ENCODE measurements at regions not wholly inside any gene's neighbourhood (a gene's known extent, or its start where the extent isn't known, plus 50 kb on each side); places are given as distances from the start of the nearest gene placed in this dataset.
"Not testable (repeated sequence)": the region's sequence is repeated elsewhere in the genome, so short reads cannot be mapped to it uniquely, and the experiment has no call there.

DNA sequence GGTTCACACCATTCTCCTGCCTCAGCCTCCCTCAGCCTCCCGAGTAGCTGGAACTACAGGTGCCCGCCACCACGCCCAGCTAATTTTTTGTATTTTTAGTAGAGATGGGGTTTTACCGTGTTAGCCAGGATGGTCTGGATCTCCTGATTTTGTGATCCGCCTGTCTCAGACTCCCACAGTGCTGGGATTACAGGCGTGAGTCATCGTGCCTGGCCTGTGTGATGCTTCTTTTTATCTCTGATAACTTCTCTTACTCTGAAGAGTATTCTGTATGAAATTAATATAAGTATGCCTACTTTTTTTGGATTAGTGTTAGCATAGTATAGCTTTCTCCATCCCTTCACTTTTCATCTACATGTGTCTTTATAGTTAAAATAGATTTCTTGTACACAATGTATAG lies 180.8 kb upstream of the GALNT15 start:
- not testable (repeated sequence) for DNase-seq

DNA sequence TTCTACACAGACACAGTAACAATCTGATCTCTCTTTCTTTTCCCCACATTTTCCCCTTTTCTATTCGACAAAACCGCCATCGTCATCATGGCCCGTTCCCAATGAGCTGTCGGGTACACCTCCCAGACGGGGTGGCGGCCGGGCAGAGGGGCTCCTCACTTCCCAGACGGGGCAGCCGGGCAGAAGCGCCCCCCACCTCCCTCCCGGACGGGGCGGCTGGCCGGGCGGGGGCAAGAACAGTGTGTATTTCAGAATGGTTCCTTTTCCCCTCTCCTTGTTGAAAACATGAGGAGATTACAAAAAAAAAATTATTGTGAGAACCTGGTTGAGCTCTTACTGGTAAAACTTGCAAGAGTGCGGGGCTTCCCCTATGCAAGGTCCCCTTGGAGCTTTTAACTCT lies 178.0 kb upstream of the GALNT15 start:
- DNase-seq, result not testable (repeated sequence)

DNA sequence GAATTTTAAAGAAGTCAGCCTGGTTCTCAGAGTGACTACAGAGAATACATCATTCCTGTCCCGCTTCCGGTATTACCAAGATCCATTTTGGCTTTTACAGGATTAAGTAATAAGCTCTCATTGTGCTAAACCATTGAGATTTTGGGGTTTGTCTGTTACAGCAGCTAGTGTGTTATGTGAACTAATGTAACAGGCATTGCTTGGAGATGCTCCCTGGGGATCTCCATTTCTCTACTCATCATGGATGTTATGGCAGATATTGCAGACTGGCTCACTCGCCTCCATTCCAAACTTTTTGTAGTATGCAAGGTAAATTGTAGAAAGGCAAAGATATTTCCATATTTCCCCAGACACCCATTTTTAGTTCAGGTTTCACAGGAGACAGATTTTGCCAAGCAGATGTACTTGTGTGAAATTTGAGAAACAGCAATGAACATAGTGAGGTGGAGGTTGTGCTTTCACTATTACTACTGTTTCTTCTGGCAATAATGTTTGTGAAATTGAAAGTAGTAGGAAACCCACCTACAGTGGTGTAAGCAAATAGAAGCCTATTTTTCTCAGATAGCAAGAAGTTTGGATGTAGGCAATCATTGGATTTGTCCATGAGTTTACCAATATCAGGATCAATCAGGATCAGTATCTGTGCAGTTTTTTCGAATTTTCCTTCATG lies 177.1 kb upstream of the GALNT15 start:
- DNase-seq, result no peak

DNA sequence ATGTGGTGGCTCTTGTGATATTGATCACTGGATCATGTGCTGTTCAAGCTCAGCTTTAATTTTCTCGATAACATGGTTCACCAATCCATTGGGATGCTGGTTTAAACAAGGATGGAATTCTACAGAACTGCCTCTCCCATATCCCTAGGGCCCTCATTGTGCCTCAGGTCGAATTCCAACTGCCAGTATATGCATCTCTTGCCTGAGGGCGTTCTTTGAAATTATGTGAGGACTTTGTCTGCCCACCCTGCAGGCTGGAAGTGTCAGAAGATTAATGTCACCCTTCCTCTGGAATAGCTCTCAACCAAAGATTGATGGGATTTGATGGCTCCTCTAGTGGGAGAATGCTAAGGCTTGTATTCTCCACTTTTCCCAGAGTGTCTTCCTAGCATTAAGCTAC lies 175.6 kb upstream of the GALNT15 start:
- DNase-seq, result no peak

DNA sequence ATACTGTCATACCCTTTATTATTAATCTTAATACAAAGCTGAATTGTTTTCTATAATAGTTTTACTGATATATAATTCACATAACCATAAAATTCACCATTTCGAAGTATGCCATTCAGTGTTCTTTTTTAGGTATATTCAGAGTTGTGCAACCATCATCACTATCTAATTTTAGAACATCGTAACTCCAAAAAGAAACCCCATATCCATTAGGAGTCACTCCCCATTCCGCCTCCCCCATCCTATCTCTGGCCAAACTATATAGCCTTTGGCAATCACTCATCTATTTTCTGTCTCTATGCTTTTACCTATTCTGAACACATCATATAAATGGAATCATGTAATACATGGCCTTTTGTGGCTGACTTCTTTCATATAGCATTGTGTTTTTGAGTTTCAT lies 169.7 kb upstream of the GALNT15 start:
- DNase-seq, result no peak

DNA sequence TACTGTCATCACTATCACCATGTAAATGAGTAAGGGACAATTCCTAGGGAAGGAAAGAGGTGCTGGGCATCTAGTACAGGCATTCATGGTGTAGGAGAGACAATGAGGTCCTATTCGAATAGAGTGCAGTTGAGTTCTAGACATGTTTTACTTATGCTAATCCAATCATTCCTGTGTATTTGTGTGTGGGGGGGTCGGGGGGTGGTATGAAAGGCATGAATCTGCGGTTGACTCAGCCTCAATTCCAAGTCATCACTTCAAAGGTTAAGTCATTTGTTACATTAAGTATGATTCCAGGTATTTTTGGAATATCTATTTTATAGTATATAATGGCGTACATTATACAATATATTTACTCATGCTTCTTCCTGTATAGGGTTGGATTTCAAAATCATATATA lies 163.1 kb upstream of the GALNT15 start:
- DNase-seq, result no peak

DNA sequence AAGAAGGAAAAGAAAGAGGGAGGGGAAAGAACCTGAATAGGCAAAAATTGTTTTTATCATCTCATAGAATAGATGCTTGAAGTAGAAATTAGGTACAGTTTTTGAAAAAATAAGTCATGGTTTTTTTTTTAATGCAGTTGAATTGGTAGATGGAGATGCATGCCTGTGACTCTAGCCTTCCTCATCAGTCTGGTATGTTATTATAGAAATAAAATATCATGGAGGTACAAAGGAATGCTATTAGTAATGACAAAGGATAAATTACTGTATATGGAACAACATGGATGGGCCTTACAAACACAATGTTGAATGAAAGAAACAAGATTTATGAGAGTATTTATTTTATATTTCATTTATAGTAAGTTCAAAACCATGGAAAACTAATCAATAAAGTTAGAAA lies 162.4 kb upstream of the GALNT15 start:
- DNase-seq, result no peak

DNA sequence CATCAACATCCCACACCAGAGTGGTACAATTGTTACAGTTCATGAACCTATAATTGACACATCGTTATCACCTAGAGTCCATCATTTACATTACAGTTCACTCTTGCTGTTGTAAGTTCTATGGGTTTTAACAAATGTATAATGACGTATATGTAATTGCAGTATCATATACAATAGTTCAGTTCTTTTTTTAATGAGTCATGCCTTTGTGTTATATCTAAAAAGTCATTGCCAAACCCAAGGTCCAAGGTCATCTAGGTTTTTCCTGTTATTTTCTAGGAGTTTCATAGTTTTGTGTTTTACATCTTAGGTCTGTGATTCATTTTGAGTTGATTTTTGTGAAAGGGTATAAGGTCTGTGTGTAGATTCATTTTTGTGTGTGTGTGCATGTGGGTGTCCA lies 160.9 kb upstream of the GALNT15 start:
- DNase-seq, result no peak

DNA sequence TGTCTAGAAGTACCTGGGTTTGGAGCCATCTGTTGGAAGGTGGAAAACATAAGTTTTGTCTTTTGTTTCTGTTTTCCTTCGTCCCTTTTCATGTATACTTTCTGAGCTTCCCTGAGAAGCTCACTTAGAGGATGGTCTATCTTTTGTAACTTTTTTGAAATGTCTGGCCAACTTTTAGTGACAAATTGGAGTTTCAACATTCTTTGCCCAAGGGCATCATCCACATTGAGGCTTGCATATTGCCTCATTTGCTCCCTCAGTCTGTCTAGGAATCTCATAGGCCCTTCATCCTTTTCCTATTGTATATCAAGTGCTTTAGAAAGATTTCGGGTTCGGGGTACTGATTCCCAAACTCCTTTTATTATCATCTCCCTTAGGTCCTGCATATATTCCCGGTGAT lies 152.7 kb upstream of the GALNT15 start:
- DNase-seq, result not testable (repeated sequence)

DNA sequence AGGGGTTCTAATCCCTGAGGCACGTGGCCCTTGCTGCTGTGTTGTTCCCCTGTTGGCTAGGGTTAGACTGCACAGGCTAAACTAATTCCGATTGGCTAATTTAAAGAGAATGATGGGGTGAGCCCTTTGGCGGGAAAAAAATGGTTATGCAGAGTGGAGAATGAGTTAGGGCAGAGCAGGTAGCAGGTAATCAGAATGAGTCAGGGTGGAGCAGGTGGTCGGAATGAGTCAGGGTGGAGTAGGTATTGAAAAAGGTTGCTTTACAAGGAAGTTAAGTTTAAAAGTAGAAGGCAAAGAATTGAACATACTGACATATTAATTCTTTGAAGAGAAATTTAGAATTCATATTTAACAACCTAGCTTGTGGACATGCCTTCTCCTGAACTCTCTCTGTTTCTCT lies 150.6 kb upstream of the GALNT15 start:
- DNase-seq, result not testable (repeated sequence)

DNA sequence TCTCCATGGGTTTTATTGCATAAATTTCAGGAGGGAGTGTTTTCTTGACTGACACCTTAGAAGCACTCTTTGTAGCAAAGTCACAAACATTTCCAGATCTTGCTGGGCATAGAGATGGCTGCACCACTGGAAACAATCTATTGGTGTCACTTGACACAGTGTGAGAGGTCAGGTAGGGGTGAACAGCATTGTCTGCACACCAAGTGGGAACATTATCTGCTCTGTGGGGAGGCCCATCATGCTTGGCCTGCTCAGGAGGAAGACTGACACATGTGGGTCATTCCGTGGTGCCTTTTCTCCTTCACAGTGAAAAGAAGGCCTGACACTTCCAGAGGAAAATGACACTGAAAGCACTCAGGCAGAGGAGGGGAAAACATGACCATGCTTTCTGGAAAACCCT lies 149.9 kb upstream of the GALNT15 start:
- no peak for DNase-seq

DNA sequence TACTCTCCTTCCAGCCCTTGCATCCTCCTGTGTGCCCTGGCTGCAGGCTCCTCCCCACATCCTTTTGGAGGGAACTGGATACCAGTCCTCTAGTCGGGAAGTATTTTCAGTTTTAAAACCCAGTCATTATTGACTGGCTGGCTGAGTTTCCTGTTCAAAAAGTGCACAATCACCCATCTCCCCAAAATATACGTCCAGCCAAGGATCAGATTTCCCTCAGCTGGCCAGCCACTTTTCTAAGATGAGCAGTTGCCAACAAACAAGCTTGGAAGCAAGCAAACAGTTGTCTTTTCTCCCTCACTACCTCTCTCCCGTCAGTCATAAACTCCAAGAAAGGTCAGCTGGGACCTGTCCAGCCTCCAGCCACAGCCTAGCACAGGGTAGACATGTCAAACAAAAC lies 147.7 kb upstream of the GALNT15 start:
- DNase-seq, result no peak

DNA sequence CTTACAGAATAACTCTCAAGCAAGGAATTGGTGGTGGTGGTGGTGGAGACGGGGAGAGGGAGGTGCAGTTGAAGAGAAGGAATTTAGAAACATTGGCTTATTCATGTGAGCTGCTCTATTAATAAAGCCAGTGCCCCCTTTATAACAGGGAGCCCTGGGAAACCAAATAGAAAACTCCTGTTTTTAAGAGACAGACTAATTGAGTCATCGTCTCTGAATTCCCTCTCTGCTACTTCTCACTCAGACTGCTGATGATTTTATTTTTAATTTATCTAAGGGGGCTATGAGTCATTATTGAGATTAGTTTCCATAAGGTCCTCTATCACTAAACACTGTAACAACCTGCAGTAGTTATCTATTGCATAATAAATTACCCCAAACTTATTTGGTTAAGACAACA lies 145.9 kb upstream of the GALNT15 start:
- DNase-seq, result no peak

DNA sequence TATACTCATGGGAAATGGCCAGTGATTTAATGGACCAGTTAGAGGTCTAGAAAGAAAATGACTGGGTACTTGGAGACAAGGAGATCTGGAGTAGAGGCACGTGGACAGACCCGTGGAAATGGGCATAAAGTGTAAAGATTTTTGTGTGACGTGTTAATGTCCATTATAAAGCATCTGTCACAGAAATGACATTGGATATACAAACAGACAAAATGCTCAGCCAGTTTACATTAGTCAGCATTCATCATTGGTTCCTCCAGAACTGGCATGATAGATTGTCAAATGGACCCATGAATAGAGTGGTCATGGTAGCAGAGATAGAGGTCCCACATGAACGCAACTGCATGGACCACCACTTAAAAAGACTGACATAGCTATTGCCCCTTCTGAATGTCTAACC lies 144.1 kb upstream of the GALNT15 start:
- no peak for DNase-seq

DNA sequence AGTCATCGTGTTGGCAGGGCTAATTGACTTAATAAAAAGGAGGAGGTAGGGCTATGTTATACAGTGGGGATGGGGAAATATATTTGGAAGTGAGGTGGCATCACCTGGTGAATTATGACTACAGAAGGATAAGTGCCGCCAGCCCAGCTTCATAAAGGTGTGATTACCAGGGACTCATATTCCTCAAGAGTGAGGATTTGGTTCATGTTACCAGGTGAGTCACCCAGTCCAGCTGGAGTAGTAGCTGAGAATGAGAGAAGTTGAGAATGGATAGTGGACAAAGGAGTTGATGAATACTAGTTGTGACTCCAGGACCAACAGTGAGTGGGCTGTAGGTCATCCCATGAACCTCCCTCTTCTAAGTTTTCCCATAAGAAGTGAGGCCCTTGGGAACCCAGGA lies 143.0 kb upstream of the GALNT15 start:
- DNase-seq, result no peak

DNA sequence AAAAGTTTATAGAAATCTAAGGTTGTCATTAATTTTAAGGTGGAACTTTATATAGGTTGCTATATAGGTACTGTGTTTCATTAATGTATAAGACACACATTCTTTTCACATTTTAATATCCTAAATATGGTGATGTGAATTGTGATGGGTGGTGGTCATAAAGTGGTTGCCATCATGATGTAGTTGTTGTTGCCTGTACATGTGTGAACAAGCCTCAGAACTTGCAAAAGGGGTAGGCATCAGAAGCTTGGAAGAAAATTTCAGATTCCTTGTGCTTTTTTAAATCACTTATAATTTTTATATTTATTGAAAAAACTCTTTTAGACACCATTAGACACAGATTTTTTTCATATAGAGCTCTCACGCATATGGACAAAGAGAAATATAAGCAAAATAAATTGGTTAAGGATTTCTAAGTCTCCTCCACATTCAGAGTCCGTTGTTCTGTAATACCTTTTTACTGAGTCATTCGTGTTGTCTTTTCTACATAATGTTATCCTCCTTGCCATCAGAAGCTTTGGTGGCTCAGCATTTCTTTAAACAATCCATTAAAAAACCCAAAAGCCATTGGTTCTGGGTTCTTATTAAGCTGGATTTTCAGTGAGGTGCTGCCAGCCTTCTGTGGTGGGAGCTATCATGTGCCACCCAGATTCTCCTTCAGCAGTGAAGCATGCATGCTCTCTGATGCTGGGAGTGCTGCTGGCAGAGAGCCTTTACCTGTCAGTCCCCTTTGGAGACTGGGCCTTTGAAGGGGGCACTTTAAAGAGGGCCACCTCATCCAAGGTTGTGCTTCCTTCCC lies 140.4 kb upstream of the GALNT15 start:
- DNase-seq, result no peak

DNA sequence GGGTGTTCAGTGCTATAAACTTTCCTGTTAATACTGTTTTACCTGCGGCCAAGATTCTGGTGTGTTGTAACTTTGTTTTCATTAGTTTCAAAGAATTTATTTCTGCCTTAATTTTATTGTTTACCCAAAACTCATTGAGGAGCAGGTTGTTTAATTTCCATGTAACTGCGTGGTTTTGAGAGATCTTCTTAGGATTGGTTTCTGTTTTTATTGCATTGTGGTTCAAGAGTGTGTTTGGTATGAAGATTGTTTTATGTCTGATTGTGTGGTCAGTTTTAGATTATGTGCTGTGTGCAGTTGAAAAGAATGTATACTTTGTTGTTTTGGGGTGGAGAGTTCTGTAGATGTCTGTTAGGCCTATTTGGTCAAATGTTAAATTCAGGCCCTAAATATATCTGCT lies 133.5 kb upstream of the GALNT15 start:
- no peak for DNase-seq

DNA sequence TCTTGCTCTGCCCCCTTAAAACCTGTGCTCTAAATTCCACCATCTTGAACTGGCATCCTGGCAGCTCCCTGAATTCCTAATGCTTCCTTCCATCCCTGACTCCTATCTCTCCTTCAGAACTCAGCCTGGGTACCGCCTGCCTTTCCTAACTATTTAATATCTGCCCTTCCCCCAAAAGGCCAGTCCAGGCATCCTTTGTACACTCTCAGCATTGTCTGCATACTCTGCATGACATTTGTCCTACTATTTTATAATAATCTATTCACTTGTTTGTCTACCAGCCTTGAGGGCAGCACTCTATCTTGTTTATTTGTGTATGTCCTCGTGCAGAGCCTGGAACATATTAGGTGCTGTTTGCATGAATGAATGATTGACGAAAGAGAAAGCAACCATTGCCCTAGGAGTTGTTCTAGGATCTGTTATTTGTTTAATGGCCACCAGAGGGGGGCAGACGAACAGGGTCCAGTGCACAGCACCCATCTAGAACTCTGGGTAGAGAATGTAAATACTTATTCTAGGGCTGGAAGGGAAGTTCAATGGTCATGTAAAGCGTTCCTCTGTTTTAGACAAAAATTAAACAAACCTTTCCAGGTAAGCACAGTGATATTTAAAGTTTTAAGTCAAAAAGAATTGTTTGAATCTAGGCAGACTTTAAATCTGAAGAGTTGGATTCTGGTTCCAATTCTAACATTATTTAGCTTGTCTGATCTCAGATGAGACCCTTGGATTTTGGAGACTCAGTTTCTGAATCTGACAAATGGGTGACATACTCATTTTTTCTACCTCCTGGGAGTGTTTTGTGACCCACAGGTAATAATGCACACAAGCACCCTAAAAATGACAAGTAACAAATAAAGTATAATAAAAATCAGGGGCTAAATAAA lies 125.8 kb upstream of the GALNT15 start:
- DNase-seq, result peak; percentile 55

DNA sequence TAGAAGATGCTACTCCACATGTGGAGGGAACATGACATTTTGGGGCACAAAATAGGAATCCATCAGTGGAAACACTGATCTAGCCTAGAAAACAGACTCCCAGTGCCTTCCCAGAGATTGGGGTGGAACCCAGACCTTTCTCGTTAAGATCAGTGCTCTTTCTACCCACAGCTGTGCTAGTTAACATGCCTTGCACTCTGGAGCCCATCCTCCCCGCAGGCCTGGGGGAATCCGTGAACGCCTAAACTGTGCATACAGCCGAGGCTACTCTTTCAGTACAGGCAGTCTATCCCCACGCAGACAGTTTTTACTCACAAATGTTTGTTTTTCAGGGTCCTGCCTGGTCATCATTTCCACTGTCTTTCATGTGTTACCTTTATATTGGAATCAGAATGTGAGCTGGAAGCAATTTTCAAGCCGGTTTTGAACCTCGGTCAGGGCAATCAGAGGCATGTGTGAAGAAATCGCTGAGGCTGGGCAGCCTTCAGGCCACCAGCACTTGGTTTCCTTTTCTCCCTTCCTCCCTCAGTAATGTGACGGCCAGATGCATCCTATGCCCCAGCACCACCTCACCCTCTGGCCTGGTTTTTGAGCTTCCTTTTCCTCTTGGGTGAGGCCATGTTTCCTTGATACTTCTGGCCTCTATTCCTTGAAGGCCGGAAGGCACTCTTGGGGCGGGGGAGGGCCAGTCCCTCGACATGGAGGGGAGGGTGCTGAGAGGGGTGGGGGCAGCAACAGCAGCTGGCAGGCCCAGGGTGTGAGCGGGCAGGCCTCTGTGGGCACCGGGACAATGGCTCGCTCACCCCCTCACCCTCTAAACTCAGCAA lies 123.6 kb upstream of the GALNT15 start:
- DNase-seq, result no peak

DNA sequence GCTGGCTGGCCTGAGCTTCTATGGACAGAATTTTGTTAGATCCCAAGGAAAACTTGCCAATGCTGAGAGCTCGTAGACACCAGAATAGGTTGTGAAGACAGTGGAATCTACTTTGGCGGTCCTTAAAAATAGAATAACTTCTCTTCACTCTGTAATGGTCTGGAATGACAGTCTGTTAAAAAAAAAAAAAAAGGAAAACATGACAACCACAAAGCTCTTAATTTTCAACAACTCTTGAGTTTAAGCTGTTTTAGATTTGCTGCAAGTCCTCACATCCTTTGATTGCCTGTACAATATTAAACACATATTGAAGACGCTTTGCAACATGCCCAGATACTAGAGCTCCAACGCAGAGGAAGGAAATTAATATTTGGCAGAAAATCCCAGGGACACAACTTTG lies 122.8 kb upstream of the GALNT15 start:
- DNase-seq, result no peak

DNA sequence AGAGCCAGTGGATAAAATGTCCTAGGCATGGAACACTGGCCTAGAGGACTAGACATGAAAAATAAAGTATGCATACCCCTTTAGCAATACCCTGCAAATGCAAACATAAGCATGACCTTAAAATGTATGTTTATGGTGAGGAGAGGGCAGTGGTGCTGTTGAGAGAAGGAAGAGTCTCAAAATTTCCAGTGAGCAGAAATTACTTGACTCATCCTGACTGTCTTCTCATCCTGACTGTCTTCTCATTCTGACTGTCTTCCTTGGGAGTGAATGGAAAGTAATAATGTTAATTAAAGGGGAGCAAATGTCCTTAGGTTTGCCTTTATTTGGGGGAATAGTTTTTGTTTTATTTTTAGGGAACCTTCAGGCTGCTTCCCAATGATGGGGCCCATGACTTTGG lies 121.5 kb upstream of the GALNT15 start:
- DNase-seq, result no peak

DNA sequence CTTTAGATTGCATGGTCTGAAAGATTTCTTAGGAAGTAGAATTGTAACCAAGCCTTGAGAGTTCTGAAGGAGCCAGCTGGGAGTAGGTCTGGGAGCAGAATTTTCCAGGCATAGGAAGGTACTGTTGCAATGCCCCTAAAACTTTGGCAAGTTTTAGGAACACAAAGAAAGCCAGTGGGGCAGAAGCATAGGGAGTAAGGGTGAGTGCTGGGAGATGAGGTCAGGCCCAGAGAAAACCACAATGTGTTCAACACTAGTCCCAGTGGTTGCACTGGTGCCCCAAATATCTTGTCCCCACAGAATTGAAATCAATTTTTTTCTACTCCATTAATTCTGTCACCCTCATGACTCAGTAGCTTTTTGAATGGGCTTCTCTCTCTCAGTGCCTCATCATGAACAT lies 120.7 kb upstream of the GALNT15 start:
- DNase-seq, result no peak

All from CD4-positive, alpha-beta T cell treated with Interleukin-10 for 1 hour (primary cell).